PC-3 (cell line): ENCODE measurements at regions not wholly inside any gene's neighbourhood (a gene's known extent, or its start where the extent isn't known, plus 50 kb on each side); places are given as distances from the start of the nearest gene placed in this dataset.

ENCODE experiments used
- ATAC-seq: fragments of 200-7000 bp; cut with Tn5 transposase; 2 replicates; pipeline ENCODE4 v1.9.1; 2020; ENCODE audit warnings: mild to moderate bottlenecking, moderate library complexity
- BruUV-seq: library from RNA; stranded (reverse); fragments of 400-500 nt; replicated peaks from 2 replicates; lab custom pipeline; 2021; lab: Mats Ljungman, UMichigan
- CTCF ChIA-PET: fragments of 300-600 bp; sonication (Branson Sonifier 250); formaldehyde crosslinking; loops from one replicate; lab custom pipeline; 2022; ENCODE audit warnings: antibody characterized with exemption; lab: Charles Lee
- POLR2A ChIA-PET: fragments of 300-600 bp; sonication (Branson Sonifier 250); formaldehyde crosslinking; loops from one replicate; lab custom pipeline; 2022; ENCODE audit warnings: antibody characterized with exemption; ENCODE audit not compliant: unreplicated experiment; lab: Charles Lee
- DNase-seq: peaks from one replicate; pipeline ENCODE4 v3.0.0-alpha.2; 2015
- H2AFZ ChIP-seq: fragments of 300-600 bp; sonication (generic); 2 replicates; pipeline ENCODE4 v1.6.0; 2016; ENCODE audit warnings: antibody characterized with exemption, low read length
- H3F3A ChIP-seq: fragments of 300-600 bp; sonication (generic); one replicate; pipeline ENCODE4 v1.6.0; 2017; ENCODE audit warnings: antibody characterized with exemption, low read length, control low read depth, mild to moderate bottlenecking; ENCODE audit not compliant: unreplicated experiment
- H3K27ac ChIP-seq: fragments of 300-600 bp; sonication (generic); 2 replicates; pipeline ENCODE4 v1.5.1; 2016; ENCODE audit warnings: mild to moderate bottlenecking, low read length
- H3K27me3 ChIP-seq: fragments of 300-600 bp; sonication (generic); 2 replicates; pipeline ENCODE4 v1.6.1; 2016; ENCODE audit warnings: low read length, mixed read lengths
- H3K36me3 ChIP-seq: fragments of 300-600 bp; sonication (generic); 2 replicates; pipeline ENCODE4 v1.6.1; 2016; ENCODE audit warnings: low read depth, mixed run types, low read length, mixed read lengths
- H3K4me1 ChIP-seq: fragments of 300-600 bp; sonication (generic); 2 replicates; pipeline ENCODE4 v1.5.1; 2016; ENCODE audit warnings: low read length; ENCODE audit not compliant: insufficient read depth
- H3K4me2 ChIP-seq: fragments of 300-600 bp; sonication (generic); 2 replicates; pipeline ENCODE4 v1.6.0; 2016; ENCODE audit warnings: low read length
- H3K4me3 ChIP-seq: fragments of 300-600 bp; sonication (generic); 2 replicates; pipeline ENCODE4 v1.5.1; 2016; ENCODE audit warnings: mild to moderate bottlenecking, low read length, mixed read lengths
- H3K79me2 ChIP-seq: fragments of 300-600 bp; sonication (generic); 2 replicates; pipeline ENCODE4 v1.6.1; 2017; ENCODE audit warnings: low read length, mixed read lengths
- H3K9ac ChIP-seq: fragments of 300-600 bp; sonication (generic); 2 replicates; pipeline ENCODE4 v1.6.0; 2016; ENCODE audit warnings: mild to moderate bottlenecking, low read length
- H3K9me2 ChIP-seq: fragments of 300-600 bp; sonication (generic); replicated peaks from 2 replicates; pipeline ENCODE4 v1.6.1; 2016; ENCODE audit warnings: mixed run types, low read length, mixed read lengths
- H3K9me3 ChIP-seq: fragments of 300-600 bp; sonication (generic); 2 replicates; pipeline ENCODE4 v1.6.1; 2016; ENCODE audit warnings: low read length, mixed read lengths
- H4K20me1 ChIP-seq: fragments of 300-600 bp; sonication (generic); 2 replicates; pipeline ENCODE4 v1.6.1; 2016; ENCODE audit warnings: low read length, mixed read lengths
- CTCF ChIP-seq: fragments of 300-600 bp; sonication (generic); conservative IDR thresholded peaks from 2 replicates; pipeline ENCODE4 v1.5.1; 2017; ENCODE audit warnings: antibody characterized with exemption, low read depth, mild to moderate bottlenecking, low read length
- EZH2 ChIP-seq: fragments of 300-600 bp; sonication (generic); IDR thresholded peaks from one replicate; pipeline ENCODE4 v1.6.1; 2017; ENCODE audit warnings: antibody characterized with exemption, mild to moderate bottlenecking, low read length; ENCODE audit not compliant: unreplicated experiment
- EZH2phosphoT487 ChIP-seq: fragments of 300-600 bp; sonication (generic); IDR thresholded peaks from 2 replicates; pipeline ENCODE4 v1.6.1; 2018; ENCODE audit warnings: mild to moderate bottlenecking, antibody characterized with exemption, low read length, borderline replicate concordance
- intact Hi-C: fragments of 100-400 bp; cut with micrococcal nuclease; formaldehyde crosslinking; loops from 2 replicates; pipeline ENCODE4 v1.9.0; 2023

- H3F3A ChIP-seq, result no peaks in the 10 kb centered on the region
- H3K27ac ChIP-seq, result no peak overlapping the region
- peaks cover 15% of the 10 kb centered on the region; the same call in 1 of the 2 replicates for H3K4me1 ChIP-seq
- POLR2A ChIA-PET, result no interaction called here
- H3K4me2 ChIP-seq, result no peak overlapping the region
- ATAC-seq, result peak; percentile 66
- H4K20me1 ChIP-seq, result no peaks in the 10 kb centered on the region
- H3K9ac ChIP-seq, result no peak overlapping the region
- H3K9me2 ChIP-seq, result no peaks in the 10 kb centered on the region; the same call in 1 of the 2 replicates
- no peak overlapping the region for H2AFZ ChIP-seq
- TF ChIP-seq EZH2, result no peak
- TF ChIP-seq EZH2phosphoT487, result no peak
- no peak for TF ChIP-seq CTCF
- H3K79me2 ChIP-seq, result no peaks in the 10 kb centered on the region
- no peaks in the 10 kb centered on the region for H3K9me3 ChIP-seq
- no peak overlapping the region for H3K4me3 ChIP-seq
- H3K36me3 ChIP-seq, result no peaks in the 10 kb centered on the region
- DNase-seq, result peak; percentile 63
- H3K27me3 ChIP-seq, result no peaks in the 10 kb centered on the region
- no TSS peak for BruUV-seq
- intact Hi-C loops, result no loop called here
- CTCF ChIA-PET, result interaction anchor here (0.6 kb wide), 1 partner anchor 1159 kb away, joined by 3 read pairs; no protein-coding TSS in a partner anchor
These were observed 1730.2 kb downstream of the MRPL39 start for GRCh38 chr21:23876925-23877558.

GRCh38 chr21:23874271-23874670 is 1733.0 kb downstream of the MRPL39 start:
- no peak overlapping the region for H3K4me2 ChIP-seq
- no peaks in the 10 kb centered on the region for H3K27me3 ChIP-seq
- DNase-seq, result no peak
- H3K27ac ChIP-seq, result no peak overlapping the region
- no peaks in the 10 kb centered on the region for H3K36me3 ChIP-seq
- H3K4me3 ChIP-seq, result no peak overlapping the region
- no peaks in the 10 kb centered on the region for H4K20me1 ChIP-seq
- H3K9me2 ChIP-seq, result no peaks in the 10 kb centered on the region; the same call in 1 of the 2 replicates
- H2AFZ ChIP-seq, result no peak overlapping the region
- H3K9ac ChIP-seq, result no peak overlapping the region
- POLR2A ChIA-PET, result no interaction called here
- BruUV-seq, result no TSS peak
- no peaks in the 10 kb centered on the region for H3F3A ChIP-seq
- H3K79me2 ChIP-seq, result no peaks in the 10 kb centered on the region
- peaks cover 10% of the 10 kb centered on the region; the same call in 1 of the 2 replicates for H3K4me1 ChIP-seq
- H3K9me3 ChIP-seq, result no peaks in the 10 kb centered on the region
- TF ChIP-seq CTCF (no peak), EZH2phosphoT487 (no peak), EZH2 (no peak)
- intact Hi-C loops, result no loop called here
- CTCF ChIA-PET, result no interaction called here
- ATAC-seq, result no peak

- ChIA-PET POLR2A (no interaction called here), CTCF (no interaction called here)
- no peaks in the 10 kb centered on the region for H3K9me2 ChIP-seq
- no peaks in the 10 kb centered on the region for H3K4me1 ChIP-seq
- no peak overlapping the region for H3K9ac ChIP-seq
- intact Hi-C loops, result no loop called here
- no peaks in the 10 kb centered on the region for H3K9me3 ChIP-seq
- DNase-seq (no peak), ATAC-seq (no peak)
- H3K27ac ChIP-seq, result no peak overlapping the region
- H3K79me2 ChIP-seq, result no peaks in the 10 kb centered on the region
- no peak overlapping the region for H3K4me3 ChIP-seq
- no peak overlapping the region for H3K4me2 ChIP-seq
- BruUV-seq, result no TSS peak
- H2AFZ ChIP-seq, result no peak overlapping the region
- H3K27me3 ChIP-seq, result no peaks in the 10 kb centered on the region
- no peaks in the 10 kb centered on the region for H4K20me1 ChIP-seq
- H3F3A ChIP-seq, result no peaks in the 10 kb centered on the region
- TF ChIP-seq EZH2phosphoT487, result no peak
- TF ChIP-seq EZH2, result no peak
- no peak for TF ChIP-seq CTCF
- H3K36me3 ChIP-seq, result no peaks in the 10 kb centered on the region
These were observed 1745.3 kb downstream of the MRPL39 start for GRCh38 chr21:23861911-23862504.
